HK-2 (cell line): ENCODE measurements at regions not wholly inside any gene's neighbourhood (a gene's known extent, or its start where the extent isn't known, plus 50 kb on each side); places are given as distances from the start of the nearest gene placed in this dataset.

Experiments
- DNase-seq: peaks from one replicate; pipeline ENCODE4 v3.0.0-alpha.2; 2018; ENCODE audit not compliant: unreplicated experiment

DNA sequence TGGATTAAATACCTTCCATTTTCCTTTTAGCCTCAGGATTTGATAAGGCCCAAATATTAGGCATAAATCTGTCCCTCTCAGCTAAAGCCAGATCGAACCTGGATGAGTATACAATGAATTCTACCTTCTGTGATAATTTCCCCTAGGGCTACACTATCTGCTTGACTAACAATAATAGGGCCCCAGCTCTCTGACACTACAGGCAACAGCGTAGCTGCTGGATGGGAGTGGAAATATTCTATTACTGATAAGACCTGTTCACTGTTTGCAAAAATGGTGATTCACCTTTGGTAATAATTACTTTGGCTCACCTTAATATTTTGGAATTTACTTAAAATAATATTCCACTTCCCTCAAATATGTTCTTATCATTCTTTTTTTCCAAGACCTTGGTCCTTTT lies 644.2 kb upstream of the SEMA6A start:
- no peak for DNase-seq

DNA sequence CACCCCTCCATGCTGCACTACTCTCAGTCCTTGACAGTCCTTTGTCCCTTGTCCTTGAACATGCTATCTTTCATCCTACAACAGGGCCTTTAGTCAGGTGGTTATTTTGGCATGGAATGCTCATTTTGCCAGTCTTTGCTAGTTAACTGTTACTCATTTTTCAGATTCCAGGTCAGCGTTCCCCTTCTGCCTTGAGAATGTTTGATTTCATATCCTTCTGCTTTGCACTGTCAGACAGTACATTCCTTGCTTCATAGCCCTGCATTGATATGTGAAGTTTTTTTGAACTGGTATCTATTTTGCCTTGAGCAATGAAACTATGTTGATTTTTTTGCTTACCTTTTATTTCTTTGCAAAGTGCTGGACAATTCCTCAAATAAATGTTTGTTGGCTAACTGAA lies 638.2 kb upstream of the SEMA6A start:
- DNase-seq, result no peak

DNA sequence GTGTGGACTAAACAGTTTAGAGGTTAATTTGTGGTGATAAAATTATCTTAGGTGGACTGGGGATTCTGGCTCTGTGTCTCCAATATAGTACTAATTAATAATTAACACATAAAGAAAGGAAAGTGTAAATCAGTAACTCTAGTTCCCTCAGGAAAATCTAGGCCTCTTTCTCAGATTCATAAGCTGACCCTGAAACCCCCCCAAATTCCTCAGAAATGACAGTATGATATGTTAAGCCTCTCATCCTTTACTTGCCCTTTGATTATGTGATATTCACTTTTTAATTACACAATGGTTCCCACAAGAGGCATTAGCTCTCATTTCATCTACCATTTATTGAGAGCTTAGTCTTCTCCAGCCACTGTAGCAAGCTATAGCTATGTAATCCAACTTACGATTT lies 636.2 kb upstream of the SEMA6A start:
- no peak for DNase-seq

DNA sequence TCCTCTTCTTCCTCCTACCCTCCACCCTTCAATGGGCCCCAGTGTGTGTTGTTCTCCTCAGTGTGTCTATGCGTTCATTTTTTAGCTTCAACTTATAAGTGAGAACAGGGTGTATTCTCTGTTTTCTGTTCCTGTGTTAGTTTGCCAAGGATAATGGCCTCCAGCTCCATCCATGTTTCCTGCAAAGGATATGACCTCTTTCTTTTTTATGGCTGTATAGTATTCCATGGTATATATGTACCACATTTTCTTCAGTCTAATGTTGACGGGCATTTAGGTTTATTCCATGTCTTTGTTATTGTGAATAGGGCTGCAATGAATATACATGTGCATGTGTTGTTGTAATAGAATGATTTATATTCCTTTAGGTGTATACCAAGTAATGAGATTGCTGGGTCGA lies 634.9 kb upstream of the SEMA6A start:
- no peak for DNase-seq

DNA sequence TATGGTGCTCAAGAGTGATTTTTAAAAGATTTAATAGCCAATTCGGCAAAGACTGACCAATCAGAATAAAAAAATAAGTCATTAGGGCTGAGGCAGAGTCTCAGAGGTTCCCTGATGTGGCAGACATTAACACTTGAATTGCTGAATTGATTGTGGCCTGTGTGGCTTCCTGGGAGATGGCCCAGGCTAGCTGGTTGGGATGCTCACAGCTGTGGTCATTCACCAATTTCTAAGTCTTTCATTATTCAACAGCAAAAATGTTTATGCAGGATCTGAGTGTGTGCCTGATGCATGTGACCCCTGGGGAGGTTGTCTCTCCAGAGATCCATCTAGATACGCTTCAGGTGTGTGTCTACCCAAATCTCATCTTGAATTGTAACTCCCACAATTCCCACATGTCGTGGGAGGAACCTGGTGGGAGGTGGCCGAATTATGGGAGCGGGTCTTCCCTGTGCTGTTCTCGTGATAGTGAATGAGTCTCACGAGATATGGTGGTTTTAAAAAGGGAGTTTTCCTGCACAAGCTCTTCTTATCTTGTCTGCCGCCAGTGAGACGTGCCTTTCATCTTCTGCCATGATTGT lies 632.6 kb upstream of the SEMA6A start:
- DNase-seq, result no peak

DNA sequence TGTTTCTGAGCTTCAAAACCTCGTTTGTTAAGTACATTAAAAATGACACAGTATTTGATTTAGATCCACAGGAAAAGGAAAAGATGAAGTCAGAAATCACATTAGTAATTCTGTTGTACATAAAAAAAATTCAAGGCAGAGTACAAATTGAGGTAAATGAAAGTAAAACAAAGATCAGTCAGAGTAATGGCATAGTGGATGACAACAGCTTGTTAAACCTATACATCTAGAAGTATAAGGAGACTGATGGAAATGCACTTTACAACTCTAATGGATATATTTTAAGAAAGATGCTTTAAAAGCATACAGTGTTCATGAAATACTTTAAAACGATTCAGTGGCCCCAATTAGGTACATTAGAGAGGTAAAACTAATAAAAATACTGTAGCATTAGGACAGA lies 631.3 kb upstream of the SEMA6A start:
- no peak for DNase-seq

DNA sequence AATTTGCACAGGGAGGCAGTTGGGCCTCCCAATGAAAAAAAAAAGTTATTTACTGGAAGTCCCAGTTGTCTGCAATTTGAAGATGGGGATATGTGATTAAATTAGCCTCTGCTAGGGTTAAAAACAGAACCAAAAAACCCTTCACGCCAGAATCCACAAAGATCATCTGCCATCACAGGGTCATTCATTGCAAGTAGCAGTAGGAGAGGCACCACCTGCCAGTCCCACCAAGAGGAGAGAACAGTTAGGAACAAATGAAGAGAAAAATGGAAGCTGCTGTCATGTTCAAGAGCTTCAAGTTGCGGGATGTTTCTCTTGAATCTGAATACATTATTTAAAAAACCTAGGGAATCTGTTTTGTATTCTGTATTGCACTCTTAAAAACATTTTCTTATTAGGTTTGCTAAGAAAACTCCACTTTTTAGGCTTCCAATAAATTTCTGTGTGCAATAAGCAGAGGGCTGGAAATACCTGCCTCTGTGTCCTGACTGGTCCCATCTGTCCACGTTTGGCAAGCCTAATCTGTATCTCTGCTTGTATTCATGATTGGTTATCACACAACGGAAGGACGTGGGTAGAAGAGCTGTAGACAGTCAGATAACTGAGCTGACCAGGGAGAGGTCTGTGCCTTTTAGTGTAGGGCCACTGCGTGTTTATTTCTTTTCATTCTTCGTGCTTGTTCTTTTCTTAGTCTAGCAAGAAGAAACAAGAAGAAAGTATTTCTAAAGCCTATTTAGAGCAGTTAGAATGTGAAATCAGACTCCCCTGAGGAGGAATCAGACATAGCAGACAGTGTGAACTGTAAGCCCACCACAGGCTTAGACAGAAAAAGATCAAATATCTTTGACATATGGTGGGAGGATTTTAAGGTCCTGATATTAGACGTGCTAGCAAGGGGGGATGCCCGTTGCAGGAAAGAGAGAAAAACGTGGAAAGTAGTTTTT lies 630.6 kb upstream of the SEMA6A start:
- DNase-seq, result no peak

DNA sequence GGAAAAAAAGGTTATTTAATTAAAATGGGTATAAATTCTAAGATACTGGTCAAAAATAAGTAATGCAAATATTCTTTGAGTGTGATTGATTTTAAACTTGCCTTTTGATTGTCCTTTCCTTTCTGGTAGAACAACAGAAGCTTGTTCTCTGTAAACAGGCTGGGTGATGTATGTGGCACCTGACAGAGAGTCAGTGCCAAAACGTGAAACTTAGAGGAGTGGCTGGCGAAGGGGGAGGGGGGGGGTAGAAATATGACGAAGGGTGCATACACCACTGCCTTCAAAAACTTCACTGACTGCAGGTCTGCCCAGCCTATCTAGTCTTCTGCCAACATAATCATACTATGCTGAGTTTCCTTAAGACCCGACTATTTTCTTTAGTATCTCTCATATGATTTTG lies 629.8 kb upstream of the SEMA6A start:
- no peak for DNase-seq

DNA sequence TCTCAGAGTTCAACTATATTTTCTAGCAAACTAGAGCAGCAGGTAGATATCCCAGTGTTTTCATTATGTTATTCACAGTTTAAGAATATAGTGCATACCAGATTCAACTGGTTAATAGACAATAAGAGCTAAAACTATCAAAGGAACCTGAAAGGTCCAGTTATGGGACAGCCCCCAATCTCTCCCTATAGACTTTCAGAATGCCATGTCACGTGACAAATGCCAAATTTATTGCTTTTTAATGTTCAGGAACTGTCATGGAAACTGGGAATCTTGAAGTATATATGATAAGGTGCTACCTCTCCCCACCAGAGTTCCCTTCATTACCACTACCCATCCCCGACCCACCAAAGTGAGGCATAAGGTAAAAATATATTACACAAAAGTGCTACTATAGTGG lies 629.0 kb upstream of the SEMA6A start:
- no peak for DNase-seq

DNA sequence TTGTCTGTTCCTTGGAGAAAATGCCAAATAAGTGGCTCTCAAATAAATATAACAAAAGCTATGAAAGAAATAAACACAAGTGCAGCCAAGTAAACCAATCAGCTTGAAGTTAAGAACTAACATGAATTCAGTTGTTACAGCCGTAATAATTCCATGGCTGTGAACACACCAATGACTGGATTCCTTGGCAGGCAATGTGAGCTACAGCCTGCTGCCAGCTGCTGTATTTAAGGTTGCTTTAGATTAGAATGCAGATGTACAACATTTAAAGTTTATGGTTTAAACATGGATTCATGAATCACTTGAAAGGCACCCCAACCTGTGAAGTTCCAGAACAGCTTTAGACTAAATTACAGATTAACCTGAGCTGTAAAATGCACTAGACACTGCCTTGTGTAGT lies 626.4 kb upstream of the SEMA6A start:
- DNase-seq, result no peak

DNA sequence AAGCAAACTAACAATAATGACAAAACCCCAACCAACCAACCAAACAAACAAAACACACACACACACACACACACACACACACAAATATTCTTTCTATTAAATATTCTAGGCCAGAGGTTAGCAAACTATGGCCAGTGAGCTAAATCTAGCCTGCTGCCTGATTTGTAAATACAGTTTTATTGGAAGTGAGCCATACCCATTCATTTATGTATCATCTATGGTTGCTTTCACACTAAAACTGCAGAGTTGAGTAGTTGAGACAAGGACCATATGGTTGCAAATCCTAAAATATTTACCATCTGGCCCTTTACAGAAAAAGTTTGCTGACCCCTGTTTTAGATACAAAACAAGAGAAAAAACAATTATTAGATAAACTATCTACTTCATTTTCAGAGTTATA lies 620.5 kb upstream of the SEMA6A start:
- DNase-seq, result no peak

DNA sequence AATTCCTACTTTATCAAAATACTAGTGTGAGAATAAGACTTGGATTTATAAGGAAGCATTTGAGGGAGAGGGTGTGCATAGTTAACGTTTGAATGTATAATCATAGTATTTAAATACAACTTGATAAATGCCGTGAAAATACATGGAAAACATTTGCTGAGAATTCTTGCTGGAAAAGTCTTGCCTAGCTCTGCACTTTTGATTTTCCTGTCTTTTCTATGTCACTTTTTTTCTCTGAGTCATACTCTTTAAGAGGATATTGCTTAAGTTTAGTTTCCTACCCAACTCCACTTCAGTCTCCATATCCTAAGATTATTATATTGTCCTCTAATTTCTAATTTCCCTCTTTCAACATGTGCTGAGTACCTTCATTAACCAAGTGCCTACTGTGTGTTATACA lies 616.6 kb upstream of the SEMA6A start:
- no peak for DNase-seq

DNA sequence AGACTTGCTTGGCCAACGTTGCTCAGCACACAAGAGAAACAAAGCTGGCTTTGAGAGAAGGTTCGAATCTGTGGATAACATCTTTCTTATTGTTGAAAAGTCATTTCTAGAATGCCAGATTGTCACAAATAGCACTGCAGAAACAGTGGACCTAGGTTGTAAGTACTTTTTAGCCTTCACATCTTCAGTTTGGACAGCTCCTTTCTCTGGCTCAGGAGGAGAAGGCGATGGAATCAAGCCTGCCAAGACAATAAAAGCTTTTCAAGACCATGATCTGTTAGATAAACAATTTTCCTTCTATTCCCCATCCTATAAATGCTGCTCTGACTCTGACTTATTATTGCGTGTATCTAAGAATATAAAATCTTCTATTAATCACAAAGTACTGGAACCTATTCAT lies 615.2 kb upstream of the SEMA6A start:
- DNase-seq, result no peak

DNA sequence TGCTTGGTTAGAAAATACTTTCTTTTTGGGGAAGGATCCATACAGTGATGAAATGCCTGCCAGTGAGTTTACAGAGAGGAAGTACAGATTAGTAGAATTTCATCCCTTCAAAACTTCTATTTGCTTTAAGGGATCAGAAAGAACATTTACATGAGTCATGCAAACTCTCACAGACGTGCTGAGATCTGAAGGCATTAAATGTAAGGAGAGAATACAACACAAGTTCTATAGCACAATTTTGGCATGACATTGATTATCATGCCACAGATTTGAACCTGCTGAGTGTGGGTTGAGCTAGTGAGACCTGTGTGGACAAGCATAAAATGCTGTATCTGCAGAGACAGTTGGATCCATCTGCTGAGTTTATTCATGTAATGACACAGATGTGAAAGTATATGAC lies 613.6 kb upstream of the SEMA6A start:
- DNase-seq, result no peak

DNA sequence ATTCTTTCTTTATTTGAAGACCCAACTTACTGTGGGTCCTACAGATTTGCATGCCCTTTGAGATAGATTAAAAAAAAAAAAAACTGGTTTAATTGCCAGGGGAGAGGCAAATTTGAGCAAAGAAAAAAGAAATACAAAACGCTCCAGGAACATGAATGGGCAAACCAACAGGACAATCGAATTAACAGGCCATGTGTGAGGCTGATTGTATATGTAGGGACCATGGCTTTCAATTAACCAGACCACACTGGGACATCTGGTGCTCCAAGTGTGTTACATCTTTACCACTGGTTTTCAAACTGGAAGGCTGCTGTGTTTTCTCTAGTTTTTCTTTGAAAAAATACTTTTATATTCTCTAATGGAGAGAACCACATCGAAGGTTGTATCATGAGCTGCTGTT lies 612.1 kb upstream of the SEMA6A start:
- no peak for DNase-seq

DNA sequence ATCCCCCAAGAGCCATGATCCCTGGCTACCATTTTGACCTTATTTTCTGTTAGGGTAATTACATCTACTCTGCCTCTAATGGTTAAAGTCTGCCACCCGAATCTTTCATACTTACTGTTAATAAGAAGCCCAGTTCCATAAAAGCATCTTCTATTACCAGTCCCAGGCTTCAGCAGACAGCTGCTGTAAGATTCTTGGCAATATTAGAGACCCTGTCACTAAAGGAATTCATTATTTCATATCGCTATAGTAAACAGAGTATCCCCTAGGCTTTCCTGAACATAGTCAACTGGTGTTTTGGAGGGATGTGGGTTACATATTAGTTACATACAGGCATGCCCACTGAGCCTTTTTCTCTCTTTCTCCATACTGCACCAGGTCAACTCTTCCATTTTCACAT lies 608.7 kb upstream of the SEMA6A start:
- DNase-seq, result no peak

DNA sequence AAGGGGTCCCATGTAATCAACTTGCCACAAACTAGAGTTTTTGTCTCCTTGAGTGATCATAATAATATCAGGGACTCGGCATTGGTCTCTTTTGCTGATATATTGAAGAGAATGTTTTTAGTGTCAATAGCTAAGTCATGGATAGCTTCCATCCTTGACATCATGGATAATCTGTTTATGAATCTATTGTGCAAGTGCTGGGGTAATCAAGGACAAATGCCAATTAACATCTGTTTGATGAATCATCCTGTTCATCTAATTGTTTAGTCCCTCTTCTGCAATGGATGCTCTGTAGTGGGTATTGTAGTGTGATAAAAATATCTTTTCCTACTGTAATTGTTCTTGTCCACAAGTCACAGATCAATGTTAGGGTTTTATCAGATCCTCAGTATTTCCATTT lies 607.5 kb upstream of the SEMA6A start:
- DNase-seq, result no peak

DNA sequence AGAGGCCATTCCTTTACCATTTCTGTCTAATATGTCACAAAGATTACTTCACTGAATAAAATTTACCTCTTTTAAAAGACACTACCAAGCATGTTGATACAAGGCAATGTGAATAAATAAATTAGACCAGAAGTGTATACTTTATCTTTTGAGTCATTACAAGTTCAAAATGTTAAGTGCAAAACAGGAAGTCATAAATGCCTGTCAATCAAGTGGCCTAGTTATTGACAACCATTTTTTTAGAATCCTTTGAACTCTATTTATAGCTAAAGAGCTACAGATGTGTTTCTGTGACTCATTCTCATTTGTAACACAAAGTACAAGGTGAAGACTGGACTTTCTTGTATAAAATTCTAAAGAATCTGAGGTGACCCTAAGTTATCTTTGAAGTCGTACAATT lies 602.7 kb upstream of the SEMA6A start:
- no peak for DNase-seq

DNA sequence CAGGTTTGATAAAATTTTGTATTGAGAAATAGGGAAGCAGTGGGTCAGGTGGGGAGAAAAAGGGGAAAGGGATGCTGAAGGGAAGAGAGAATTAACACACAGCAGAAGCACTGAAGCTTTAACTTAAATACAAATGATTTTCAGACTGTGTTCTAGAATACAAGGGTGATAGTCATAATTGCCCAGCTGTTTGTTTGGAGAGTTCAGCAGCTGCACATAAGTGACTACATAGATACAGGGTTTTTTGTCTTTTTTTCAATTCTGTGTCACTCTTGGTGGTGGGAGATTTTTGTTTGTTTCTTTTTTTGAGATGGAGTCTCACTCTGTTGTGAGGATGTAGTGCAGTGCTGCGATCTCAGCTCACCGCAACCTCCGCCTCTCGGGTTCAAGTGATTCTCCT lies 590.4 kb upstream of the SEMA6A start:
- DNase-seq, result no peak

DNA sequence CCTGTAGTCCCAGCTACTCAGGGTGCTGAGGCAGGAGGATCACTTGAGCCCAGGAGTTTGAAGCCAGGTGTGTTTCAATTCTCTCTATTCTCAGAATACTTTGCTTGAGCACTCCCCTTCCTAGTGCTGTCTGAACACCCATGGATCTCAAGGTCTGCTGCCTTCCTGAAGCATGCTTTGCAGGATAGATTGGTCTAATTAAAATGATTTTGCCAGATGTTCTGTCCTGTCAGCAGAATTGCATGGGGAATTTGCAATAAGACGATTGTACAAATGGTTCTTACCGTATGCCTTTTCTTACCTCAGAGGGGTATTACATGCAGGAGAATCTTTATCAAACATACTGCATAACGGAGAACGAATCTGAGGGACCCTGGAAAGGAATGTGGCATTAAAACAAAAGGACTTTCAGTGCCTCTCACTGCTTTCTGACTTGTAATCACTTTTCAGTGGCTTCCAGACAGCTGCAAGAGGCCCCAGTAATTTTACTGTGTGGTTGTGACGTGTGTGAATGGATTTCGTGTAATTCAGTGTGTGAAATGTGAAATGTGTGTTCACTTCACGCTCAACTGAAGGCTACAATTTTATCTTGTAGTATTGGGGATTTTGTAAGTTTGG lies 587.2 kb upstream of the SEMA6A start:
- no peak for DNase-seq

DNA sequence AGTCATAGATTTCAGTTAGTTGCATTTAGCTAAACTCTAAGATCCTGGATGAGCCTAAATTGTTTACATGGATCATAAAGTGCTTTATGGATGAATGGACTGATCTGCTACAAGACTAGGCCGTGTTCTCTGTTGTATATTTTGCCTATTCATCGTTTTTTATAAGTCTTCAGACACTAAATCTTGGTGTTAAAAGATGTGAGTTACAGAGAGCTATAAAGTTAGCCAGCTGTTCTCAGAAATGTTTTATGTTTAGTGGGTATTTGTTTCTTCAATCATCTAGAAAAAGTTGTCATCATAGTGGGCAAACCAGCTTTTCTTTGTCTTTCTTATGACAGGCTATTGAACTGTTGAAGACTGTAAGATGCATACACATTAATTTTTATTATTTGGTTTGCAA lies 585.8 kb upstream of the SEMA6A start:
- DNase-seq, result no peak

DNA sequence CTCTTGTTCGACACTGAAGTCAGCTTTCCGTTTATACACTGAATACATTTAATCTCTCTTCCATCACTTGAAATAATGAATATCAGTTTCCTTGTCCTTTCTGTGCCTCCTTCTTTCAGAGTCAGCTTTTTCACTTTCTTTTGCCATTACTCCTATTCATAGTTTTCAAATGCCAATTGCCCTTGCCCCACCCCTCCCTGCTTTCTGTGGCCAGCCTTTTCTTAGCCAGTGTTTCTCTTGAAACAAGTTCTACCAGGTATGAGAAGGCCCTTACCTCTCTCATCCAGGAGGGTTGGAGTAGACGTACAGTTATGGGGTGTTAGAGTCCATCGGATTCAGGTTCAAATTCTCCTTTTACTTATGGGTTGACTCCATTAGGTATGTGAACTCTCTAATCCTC lies 574.7 kb upstream of the SEMA6A start:
- DNase-seq, result no peak

DNA sequence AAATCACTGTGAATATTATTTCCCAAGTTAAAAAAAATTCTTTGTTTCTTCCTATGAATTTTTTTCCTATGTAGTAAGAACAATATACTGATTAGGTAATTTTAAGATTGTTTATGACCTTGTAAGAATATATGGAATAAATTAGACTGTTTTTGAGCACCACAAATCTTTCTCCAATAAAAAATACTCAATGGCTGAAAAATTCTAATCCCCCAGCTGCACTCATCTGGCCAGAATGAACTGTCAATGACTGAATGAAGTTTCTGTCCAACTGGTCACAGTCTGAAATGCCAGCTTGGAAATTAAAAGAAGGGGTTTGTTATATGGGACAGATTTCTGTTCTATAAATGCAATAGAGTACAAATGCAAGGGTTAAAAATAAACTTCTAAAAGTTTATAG lies 569.5 kb upstream of the SEMA6A start:
- no peak for DNase-seq
